ENCODE measurements at regions not wholly inside any gene's neighbourhood (a gene's known extent, or its start where the extent isn't known, plus 50 kb on each side); places are given as distances from the start of the nearest gene placed in this dataset.
"Not testable (repeated sequence)": the region's sequence is repeated elsewhere in the genome, so short reads cannot be mapped to it uniquely, and the experiment has no call there.

GRCh38 chr3:125697979-125698640 lies 102.8 kb upstream of the OSBPL11 start:
- DNase-seq: not testable (repeated sequence)

- no peak for DNase-seq
These were observed 120.4 kb upstream of the OSBPL11 start for GRCh38 chr3:125715651-125716050.

GRCh38 chr3:125732151-125732550 lies 136.9 kb upstream of the OSBPL11 start:
- not testable (repeated sequence) for DNase-seq

- not testable (repeated sequence) for DNase-seq
These were observed 146.9 kb upstream of the OSBPL11 start for GRCh38 chr3:125741991-125742718.

- DNase-seq: not testable (repeated sequence)
These were observed 147.5 kb upstream of the OSBPL11 start for GRCh38 chr3:125742845-125743244.

- not testable (repeated sequence) for DNase-seq
These were observed 161.8 kb upstream of the OSBPL11 start for GRCh38 chr3:125757050-125757449.

GRCh38 chr3:125758641-125759130 lies 163.4 kb upstream of the OSBPL11 start:
- not testable (repeated sequence) for DNase-seq

GRCh38 chr3:125762601-125763000 lies 167.3 kb upstream of the OSBPL11 start:
- DNase-seq: not testable (repeated sequence)

GRCh38 chr3:125766285-125766826 lies 171.1 kb upstream of the OSBPL11 start:
- DNase-seq: peak; percentile 28

GRCh38 chr3:125766931-125767330 lies 171.6 kb upstream of the OSBPL11 start:
- DNase-seq: not testable (repeated sequence)

GRCh38 chr3:125767641-125768040 lies 172.3 kb upstream of the OSBPL11 start:
- DNase-seq: no peak

- not testable (repeated sequence) for DNase-seq
These were observed 173.5 kb upstream of the OSBPL11 start for GRCh38 chr3:125768821-125769220.

- not testable (repeated sequence) for DNase-seq
These were observed 176.2 kb upstream of the OSBPL11 start for GRCh38 chr3:125771506-125771905.

GRCh38 chr3:125774433-125775034 lies 179.2 kb upstream of the OSBPL11 start:
- DNase-seq: not testable (repeated sequence)

- not testable (repeated sequence) for DNase-seq
These were observed 179.8 kb upstream of the OSBPL11 start for GRCh38 chr3:125775106-125775505.

- DNase-seq: not testable (repeated sequence)
These were observed 180.5 kb upstream of the OSBPL11 start for GRCh38 chr3:125775606-125776294.

- not testable (repeated sequence) for DNase-seq
These were observed 184.0 kb upstream of the OSBPL11 start for GRCh38 chr3:125779276-125779675.

GRCh38 chr3:125779918-125780317 lies 184.6 kb upstream of the OSBPL11 start:
- not testable (repeated sequence) for DNase-seq

GRCh38 chr3:125781678-125782077 lies 186.4 kb upstream of the OSBPL11 start:
- not testable (repeated sequence) for DNase-seq

- not testable (repeated sequence) for DNase-seq
These were observed 178.7 kb upstream of the ROPN1B start for GRCh38 chr3:125790312-125790711.

- DNase-seq: not testable (repeated sequence)
These were observed 178.0 kb upstream of the ROPN1B start for GRCh38 chr3:125791021-125791420.

GRCh38 chr3:125810010-125810409 lies 159.0 kb upstream of the ROPN1B start:
- not testable (repeated sequence) for DNase-seq

GRCh38 chr3:125822175-125822574 lies 146.8 kb upstream of the ROPN1B start:
- not testable (repeated sequence) for DNase-seq
